ENCODE measurements at regions not wholly inside any gene's neighbourhood (a gene's known extent, or its start where the extent isn't known, plus 50 kb on each side); places are given as distances from the start of the nearest gene placed in this dataset.

DNA sequence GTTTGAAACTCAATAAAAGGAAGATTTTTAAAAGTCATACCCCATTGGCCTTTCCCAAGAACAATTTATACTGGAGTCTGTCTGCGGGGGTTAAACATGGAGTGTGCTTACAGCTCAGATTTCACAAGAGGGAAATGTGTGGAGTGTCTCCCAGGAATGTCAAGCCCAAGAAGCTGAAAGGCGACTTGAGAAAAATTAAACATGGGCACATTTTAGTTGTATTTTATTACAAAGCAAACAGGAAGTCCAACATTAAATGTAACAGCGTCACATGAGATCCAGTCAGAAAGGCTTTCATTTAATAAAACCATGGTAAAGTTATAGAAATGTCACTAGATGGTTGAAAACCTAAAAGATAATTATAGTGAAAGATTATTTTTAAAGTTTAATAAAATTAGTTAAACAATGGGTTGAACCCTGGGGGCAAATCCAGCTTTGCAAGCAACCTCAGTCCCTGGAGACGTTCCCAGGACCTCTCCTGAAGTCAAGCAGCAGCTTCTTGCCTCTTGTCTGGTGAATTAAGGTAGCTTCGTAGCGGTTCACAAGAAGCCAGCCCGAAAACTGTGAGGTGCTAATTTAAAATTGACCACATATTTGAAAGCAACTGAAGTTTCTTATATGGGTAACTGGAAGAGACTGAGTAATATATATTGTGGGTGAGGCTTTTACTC lies 168.4 kb upstream of the EDNRA start:
- Mint-ChIP-seq H3K36me3 (no peaks in the 10 kb centered on the region), H3K4me3 (no peak overlapping the region), H3K27ac (no peak overlapping the region), H3K9me3 (no peaks in the 10 kb centered on the region), H3K4me1 (no peaks in the 10 kb centered on the region)
- DNase-seq (ENCODE audit: low spot score in 2 of 2) (no peak), ATAC-seq (no peak)

DNA sequence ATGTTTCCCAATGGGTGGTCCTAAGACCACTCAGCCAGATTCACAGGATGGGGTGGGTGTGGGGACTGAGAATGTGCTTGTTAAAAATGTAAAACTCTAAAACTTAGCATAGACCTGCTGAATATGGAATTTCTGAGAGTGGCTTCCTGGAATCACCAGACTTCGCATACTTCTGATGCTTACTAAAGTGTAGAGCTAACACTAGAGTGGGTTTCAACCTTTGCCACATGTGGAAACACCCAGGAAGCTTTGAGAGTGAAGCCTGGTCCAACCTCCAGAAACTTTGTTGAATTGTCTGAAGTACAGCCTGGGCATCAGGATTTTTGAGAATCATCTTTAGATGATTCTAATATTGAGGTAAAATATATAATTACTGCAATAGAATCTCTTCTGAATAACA lies 167.8 kb upstream of the EDNRA start:
- Mint-ChIP-seq H3K4me3 (no peak overlapping the region), H3K9me3 (no peaks in the 10 kb centered on the region), H3K27ac (no peak overlapping the region), H3K36me3 (no peaks in the 10 kb centered on the region), H3K4me1 (no peaks in the 10 kb centered on the region)
- no peak for ATAC-seq
- no peak for DNase-seq (ENCODE audit: low spot score in 2 of 2)

DNA sequence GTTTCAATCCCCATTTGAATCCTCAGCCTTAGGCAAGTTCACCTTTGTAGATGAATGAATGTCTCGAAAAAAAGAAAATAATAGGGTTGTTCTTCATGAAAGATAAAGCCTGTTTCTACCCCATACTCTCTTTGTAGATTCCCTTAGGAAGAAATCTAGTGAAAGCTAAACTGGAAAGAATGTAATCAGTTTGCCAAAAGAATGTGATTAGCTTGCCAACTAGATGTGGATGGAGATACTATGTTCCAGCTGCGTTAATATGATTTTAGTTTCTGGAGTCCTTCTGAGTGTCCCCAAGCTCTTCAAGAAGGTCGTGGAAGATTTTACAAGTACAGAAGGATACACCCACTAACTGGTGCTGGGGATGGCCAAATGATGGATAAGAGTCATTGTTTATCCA lies 162.3 kb upstream of the EDNRA start:
- no peak overlapping the region for H3K27ac Mint-ChIP-seq
- no peaks in the 10 kb centered on the region for H3K36me3 Mint-ChIP-seq
- no peaks in the 10 kb centered on the region for H3K4me1 Mint-ChIP-seq
- no peaks in the 10 kb centered on the region for H3K9me3 Mint-ChIP-seq
- ATAC-seq (no peak), DNase-seq (ENCODE audit: low spot score in 2 of 2) (no peak)
- H3K4me3 Mint-ChIP-seq = no peak overlapping the region

DNA sequence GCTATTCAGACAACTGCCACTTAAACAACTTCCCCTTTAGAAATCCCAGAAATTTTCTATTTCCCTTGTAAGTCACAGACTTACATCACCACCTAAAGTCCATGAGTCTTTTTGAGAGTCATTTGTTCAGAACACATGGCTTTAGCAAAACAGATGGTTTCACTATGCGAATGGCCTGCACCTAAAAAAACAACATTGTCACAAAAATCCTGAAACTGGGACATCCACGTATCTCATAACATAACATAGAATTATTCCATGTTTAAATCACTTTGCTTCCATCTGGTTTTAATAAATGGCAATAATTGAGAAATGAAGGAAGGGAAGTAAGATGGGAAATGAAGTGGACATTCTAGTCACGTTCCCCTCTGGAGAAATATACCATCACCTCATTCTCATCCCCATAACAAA lies 155.3 kb upstream of the EDNRA start:
- H3K36me3 Mint-ChIP-seq = no peaks in the 10 kb centered on the region
- H3K4me1 Mint-ChIP-seq = no peaks in the 10 kb centered on the region
- no peak overlapping the region for H3K4me3 Mint-ChIP-seq
- no peaks in the 10 kb centered on the region for H3K9me3 Mint-ChIP-seq
- DNase-seq (ENCODE audit: low spot score in 2 of 2) (no peak), ATAC-seq (no peak)
- no peak overlapping the region for H3K27ac Mint-ChIP-seq

DNA sequence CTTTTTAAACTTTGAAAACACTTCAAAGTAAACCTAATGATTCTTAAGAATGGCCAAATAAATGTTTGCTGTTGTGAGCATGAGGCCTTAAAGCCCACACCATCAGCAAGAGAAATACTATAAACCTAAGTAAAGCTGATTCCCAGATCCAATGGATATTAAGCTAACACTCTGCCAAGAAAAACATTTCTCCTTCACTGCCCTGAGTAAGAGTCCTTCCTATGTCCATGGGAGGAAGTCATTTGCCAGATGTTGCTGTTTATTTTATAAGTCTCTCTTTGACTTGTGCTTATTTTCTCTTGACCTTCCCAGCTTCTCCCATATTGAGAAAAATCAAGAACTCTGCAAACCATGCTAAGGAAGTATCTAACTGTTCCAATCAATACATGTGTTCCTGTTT lies 154.3 kb upstream of the EDNRA start:
- DNase-seq (ENCODE audit: low spot score in 2 of 2) (no peak), ATAC-seq (no peak)
- Mint-ChIP-seq H3K4me1 (no peaks in the 10 kb centered on the region), H3K27ac (no peak overlapping the region), H3K9me3 (no peaks in the 10 kb centered on the region), H3K4me3 (no peak overlapping the region), H3K36me3 (no peaks in the 10 kb centered on the region)

DNA sequence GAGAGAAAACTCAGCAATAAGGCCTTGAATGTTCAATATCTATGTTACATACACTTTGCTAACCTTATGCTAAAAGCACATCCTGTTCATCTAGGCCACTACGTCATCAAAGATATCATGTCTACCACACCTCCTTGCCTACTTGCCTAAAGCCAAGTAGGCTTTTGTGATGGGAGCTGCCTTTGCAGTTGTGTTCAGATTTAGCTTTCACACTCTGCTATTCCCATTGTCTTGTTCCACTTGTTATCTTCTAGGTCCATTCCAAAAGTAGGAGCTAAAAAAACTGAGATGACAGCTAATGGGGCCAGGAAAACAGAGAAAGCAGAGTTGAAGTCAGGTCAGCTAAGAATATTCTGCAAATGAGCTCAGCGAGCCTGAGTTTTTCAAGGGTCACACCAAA lies 153.6 kb upstream of the EDNRA start:
- no peak overlapping the region for H3K4me3 Mint-ChIP-seq
- no peak overlapping the region for H3K27ac Mint-ChIP-seq
- no peak for DNase-seq (ENCODE audit: low spot score in 2 of 2)
- no peaks in the 10 kb centered on the region for H3K36me3 Mint-ChIP-seq
- no peaks in the 10 kb centered on the region for H3K9me3 Mint-ChIP-seq
- H3K4me1 Mint-ChIP-seq = no peaks in the 10 kb centered on the region
- no peak for ATAC-seq

DNA sequence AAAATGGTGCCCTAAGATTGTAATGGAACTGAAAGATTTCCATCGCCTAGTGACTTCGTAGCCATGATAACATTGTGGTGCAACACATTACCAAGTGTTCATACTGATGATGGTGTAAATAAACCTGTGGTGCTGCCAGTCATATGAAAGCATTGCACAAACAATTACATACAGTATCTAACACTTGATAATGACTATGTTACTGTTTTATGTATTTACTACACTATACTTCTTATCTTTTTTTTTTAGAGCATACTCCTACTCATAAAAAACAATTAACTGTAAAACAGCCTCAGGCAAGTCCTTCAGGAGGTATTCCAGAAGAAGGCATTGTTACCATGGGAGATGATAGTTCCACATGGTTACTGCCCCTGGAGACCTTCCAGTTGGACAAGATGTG lies 152.7 kb upstream of the EDNRA start:
- no peak for ATAC-seq
- H3K36me3 Mint-ChIP-seq = no peaks in the 10 kb centered on the region
- no peak for DNase-seq (ENCODE audit: low spot score in 2 of 2)
- H3K4me1 Mint-ChIP-seq = no peaks in the 10 kb centered on the region
- no peak overlapping the region for H3K4me3 Mint-ChIP-seq
- H3K9me3 Mint-ChIP-seq = no peaks in the 10 kb centered on the region
- no peak overlapping the region for H3K27ac Mint-ChIP-seq

DNA sequence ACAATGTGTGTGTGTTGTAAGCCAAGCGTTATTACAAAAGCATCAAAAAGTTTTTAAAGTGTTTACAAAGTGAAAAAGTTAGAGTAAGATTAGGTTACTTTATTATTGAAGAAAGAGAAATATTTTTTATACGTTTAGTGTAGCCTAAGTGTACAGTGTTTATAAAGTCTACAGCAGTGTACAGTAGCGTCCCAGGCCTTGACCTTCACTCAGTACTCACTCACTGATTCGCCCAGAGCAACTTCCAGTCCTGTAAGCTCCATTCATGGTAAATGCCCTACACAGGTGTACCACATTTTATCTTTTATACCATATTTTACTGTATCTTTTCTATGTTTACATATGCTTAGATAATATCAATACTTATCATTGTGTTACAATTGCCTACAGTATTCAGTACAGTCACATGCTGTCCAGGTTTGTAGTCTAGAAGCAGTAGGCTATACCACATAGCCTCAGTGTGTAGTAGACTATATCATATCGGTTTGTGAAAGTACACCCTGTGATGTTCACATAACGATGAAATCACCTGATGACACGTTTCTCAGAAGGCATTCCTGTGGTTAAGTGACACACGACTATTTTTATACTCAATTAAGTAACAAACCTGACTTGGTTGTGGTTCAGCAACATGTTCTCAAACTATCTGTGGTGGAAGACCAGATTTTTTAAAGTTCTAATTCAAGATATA lies 152.0 kb upstream of the EDNRA start:
- no peak for ATAC-seq
- H3K9me3 Mint-ChIP-seq = no peaks in the 10 kb centered on the region
- no peaks in the 10 kb centered on the region for H3K36me3 Mint-ChIP-seq
- no peak overlapping the region for H3K4me3 Mint-ChIP-seq
- H3K4me1 Mint-ChIP-seq = no peaks in the 10 kb centered on the region
- H3K27ac Mint-ChIP-seq = no peak overlapping the region
- no peak for DNase-seq (ENCODE audit: low spot score in 2 of 2)

DNA sequence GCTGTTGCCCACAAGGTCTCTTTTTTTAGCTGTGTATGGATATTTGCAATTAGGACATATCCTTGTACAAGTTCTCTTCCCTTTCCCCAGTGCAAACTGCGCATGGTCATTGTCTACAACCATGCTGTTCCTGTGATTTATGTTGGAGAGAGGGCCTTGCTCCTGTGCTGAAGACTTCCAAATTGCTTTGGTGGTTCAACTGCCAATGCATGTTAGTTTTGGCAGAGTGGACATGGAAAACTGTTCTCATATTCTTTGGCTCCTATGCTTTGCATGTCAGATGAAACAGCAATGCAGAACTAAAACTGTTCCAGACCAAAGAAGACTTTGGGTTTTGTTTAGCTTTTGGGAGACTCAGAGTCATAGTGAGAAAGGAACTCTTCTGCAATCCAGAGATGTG lies 148.8 kb upstream of the EDNRA start:
- H3K36me3 Mint-ChIP-seq = no peaks in the 10 kb centered on the region
- no peak overlapping the region for H3K27ac Mint-ChIP-seq
- ATAC-seq (no peak), DNase-seq (ENCODE audit: low spot score in 2 of 2) (no peak)
- no peak overlapping the region for H3K4me3 Mint-ChIP-seq
- H3K4me1 Mint-ChIP-seq = no peaks in the 10 kb centered on the region
- H3K9me3 Mint-ChIP-seq = no peaks in the 10 kb centered on the region

DNA sequence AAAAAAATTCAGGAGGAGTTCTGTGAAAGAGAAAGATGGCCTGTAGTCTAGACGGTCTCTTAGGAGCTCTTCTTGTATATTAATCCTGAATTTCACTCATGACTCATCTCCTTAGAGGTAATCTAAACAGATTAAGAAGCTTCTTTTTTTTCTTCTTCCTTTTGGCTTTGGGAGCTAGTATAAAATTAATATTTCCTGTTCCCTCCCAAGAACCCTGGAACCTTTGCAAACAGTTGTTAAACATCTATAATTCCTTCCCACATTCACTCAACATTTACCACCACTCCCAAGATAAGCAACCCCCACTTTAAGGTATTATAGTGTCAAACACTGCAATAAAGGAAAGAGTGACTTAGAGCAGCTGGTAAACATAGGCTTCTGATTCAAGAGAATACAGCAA lies 146.4 kb upstream of the EDNRA start:
- H3K36me3 Mint-ChIP-seq = no peaks in the 10 kb centered on the region
- H3K9me3 Mint-ChIP-seq = peaks cover 2% of the 10 kb centered on the region
- H3K4me3 Mint-ChIP-seq = no peak overlapping the region
- DNase-seq (ENCODE audit: low spot score in 2 of 2) = no peak
- no peaks in the 10 kb centered on the region for H3K4me1 Mint-ChIP-seq
- no peak for ATAC-seq
- H3K27ac Mint-ChIP-seq = no peak overlapping the region

DNA sequence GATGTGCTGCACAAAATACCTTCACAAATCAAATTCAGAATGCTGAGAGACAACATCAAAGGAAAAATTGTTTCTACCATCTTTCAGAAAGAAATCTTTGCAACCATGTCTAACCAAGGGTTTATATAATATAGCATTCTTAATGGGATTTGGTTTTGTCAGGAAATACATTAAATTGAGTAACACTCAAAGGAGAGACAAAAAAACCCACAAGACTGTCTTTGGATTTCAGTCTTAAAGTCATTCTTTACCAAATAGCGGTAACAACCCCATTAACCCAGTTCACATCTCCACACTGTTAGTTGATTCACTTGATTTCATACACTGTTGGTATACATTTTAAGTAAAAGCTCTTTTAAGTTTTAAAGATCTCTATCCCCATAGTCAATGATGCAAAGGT lies 145.7 kb upstream of the EDNRA start:
- H3K4me3 Mint-ChIP-seq = no peak overlapping the region
- ATAC-seq = no peak
- no peaks in the 10 kb centered on the region for H3K4me1 Mint-ChIP-seq

DNA sequence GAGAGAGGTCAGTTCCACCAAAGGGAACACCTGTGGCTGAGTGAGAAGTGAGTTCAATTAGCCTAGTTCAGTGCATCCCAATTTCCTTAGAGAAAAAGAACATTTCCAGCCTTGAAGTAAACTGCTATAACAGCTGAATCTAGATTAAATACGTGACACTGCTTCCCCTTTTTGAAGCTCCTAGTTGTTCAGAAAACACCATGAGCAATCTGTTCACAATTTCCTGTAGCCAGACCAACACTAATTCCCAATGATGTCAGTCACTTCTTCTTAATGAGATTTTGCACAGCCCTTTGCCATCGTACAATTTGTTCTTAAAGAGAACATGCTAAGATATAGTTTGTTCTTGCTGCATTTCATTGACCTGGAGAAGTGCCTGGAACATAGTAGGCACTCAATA lies 144.6 kb upstream of the EDNRA start:
- Mint-ChIP-seq H3K27ac (no peak overlapping the region), H3K4me1 (no peaks in the 10 kb centered on the region), H3K9me3 (peaks cover 2% of the 10 kb centered on the region), H3K36me3 (no peaks in the 10 kb centered on the region), H3K4me3 (no peak overlapping the region)
- DNase-seq (ENCODE audit: low spot score in 2 of 2) (no peak), ATAC-seq (no peak)

More for the DNA sequence above, 145.7 kb upstream of the EDNRA start:
- H3K27ac Mint-ChIP-seq = no peak overlapping the region
- peaks cover 2% of the 10 kb centered on the region for H3K9me3 Mint-ChIP-seq
- no peaks in the 10 kb centered on the region for H3K36me3 Mint-ChIP-seq
- DNase-seq (ENCODE audit: low spot score in 2 of 2) = no peak

DNA sequence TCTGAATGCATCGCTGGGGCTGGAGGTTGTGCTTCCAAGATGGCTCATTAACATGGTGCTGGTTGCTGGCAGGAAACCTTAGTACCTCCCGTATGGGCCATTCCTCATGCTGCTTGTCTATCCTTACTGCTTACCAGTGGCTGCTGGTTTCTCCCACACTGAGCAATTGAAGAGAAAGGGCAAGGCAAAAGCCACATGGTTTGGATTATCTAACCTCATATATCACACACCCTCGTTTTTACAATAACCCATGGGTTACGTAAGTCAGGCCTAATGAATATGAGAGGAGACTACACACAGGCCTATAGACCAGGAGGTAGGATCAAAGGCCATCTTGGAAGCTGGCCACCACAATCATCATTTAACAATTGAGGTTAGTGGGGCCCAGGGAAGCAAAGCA lies 141.8 kb upstream of the EDNRA start:
- H3K4me3 Mint-ChIP-seq = no peak overlapping the region
- no peaks in the 10 kb centered on the region for H3K36me3 Mint-ChIP-seq
- no peak overlapping the region for H3K27ac Mint-ChIP-seq
- DNase-seq (ENCODE audit: low spot score in 2 of 2) (no peak), ATAC-seq (no peak)
- no peaks in the 10 kb centered on the region for H3K4me1 Mint-ChIP-seq
- peaks cover 2% of the 10 kb centered on the region for H3K9me3 Mint-ChIP-seq

DNA sequence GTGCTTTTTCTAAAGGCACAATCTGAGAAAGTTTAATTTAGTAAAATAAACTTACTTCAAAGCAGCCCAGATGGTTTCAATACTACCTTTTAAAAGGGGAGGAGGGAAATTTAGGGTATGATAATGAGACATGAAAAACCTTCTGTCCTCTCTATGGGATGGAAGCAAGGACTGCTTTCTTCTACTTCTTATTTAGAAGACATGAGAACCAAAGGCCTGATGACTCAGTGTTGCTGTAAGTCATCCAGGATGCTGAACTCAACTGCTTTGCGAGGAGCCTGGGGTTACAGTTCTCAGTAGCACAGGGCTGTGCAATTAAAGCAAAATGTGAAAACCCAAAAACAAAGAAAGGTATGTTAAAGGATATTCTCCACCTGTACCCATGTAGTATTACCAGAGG lies 140.8 kb upstream of the EDNRA start:
- peaks cover 2% of the 10 kb centered on the region for H3K9me3 Mint-ChIP-seq
- no peaks in the 10 kb centered on the region for H3K4me1 Mint-ChIP-seq
- no peak for ATAC-seq
- no peak overlapping the region for H3K27ac Mint-ChIP-seq
- no peak overlapping the region for H3K4me3 Mint-ChIP-seq
- no peak for DNase-seq (ENCODE audit: low spot score in 2 of 2)
- H3K36me3 Mint-ChIP-seq = no peaks in the 10 kb centered on the region

DNA sequence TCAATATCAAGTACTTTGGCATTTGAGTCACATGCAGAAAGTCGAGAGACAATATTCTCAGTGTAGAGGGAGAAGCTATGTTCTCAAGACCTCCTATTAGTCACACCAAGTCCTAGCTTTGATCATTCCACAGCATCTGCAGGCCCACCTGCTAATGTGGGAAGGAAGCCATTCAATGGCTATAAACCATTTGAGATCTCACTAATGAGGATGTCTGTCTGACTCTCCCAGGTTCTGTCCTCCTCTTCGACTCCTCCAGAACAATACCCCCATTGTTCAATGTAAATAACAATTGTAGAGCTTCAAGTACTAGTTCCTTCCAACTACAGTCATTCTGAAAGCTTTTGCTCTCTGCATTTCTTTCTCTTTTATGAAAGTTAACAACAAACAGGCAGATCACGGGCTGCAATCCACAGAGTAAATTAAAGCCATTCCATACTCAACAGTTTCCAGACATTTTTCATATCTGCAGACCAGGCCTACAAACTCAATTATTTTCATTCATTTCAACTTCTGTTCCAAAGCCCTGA lies 140.2 kb upstream of the EDNRA start:
- DNase-seq (ENCODE audit: low spot score in 2 of 2) (no peak), ATAC-seq (no peak)
- H3K9me3 Mint-ChIP-seq = peaks cover 2% of the 10 kb centered on the region
- no peaks in the 10 kb centered on the region for H3K36me3 Mint-ChIP-seq
- H3K27ac Mint-ChIP-seq = no peak overlapping the region
- no peaks in the 10 kb centered on the region for H3K4me1 Mint-ChIP-seq
- H3K4me3 Mint-ChIP-seq = no peak overlapping the region

DNA sequence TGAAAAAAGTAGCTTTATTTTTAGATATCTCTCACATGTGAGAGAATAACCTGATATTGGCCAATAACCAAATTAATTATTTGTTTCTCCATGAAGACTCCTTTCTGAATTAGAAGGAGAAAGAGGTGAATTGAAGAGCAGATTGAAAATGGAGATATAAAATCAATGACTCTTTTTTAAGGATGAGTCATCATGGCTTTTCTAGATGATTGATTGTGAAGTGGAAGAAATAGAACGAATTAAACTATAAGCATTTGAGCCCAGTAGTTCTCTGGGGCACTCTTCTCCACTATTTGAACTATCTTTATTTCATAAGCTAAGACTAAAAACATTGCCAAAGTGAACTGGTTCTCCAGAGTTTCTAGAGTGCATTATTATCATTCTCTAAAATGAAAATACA lies 137.2 kb upstream of the EDNRA start:
- no peak for ATAC-seq
- DNase-seq (ENCODE audit: low spot score in 2 of 2) = no peak
- Mint-ChIP-seq H3K9me3 (no peaks in the 10 kb centered on the region), H3K27ac (no peak overlapping the region), H3K4me3 (no peak overlapping the region), H3K36me3 (no peaks in the 10 kb centered on the region), H3K4me1 (no peaks in the 10 kb centered on the region)
